Activated CD8-positive, alpha-beta T cell treated with anti-CD3 and anti-CD28 coated beads for 36 hours (primary cell): ENCODE measurements at regions not wholly inside any gene's neighbourhood (a gene's known extent, or its start where the extent isn't known, plus 50 kb on each side); places are given as distances from the start of the nearest gene placed in this dataset.
"Not testable (repeated sequence)": the region's sequence is repeated elsewhere in the genome, so short reads cannot be mapped to it uniquely, and the experiment has no call there.

ENCODE experiments used
- ATAC-seq: fragments of 200-7000 bp; cut with Tn5 transposase; one replicate; pipeline ENCODE4 v1.10.0; 2021; ENCODE audit warnings: mild to moderate bottlenecking, moderate library complexity
- CTCF ChIA-PET: fragments of 350-600 bp; sonication (Branson Sonifier 250); formaldehyde crosslinking; loops from one replicate; lab custom pipeline; 2021; ENCODE audit warnings: antibody characterized with exemption; lab: Charles Lee
- POLR2A ChIA-PET: fragments of 350-600 bp; sonication (Branson Sonifier 250); formaldehyde crosslinking; loops from one replicate; lab custom pipeline; 2021; ENCODE audit warnings: antibody characterized with exemption; lab: Charles Lee
- DNase-seq: peaks from one replicate; pipeline ENCODE4 v3.0.0-alpha.2; 2020
- H3K27ac Mint-ChIP-seq: one replicate; pipeline ENCODE4 v1.8.0; 2021; ENCODE audit warnings: mild to moderate bottlenecking, mixed read lengths
- H3K27me3 Mint-ChIP-seq: one replicate; pipeline ENCODE4 v1.8.0; 2021; ENCODE audit warnings: mixed read lengths
- H3K36me3 Mint-ChIP-seq: one replicate; pipeline ENCODE4 v1.8.0; 2021; ENCODE audit warnings: low read depth, mixed read lengths
- H3K4me1 Mint-ChIP-seq: one replicate; pipeline ENCODE4 v1.8.0; 2021; ENCODE audit warnings: low read depth, mixed read lengths
- H3K4me3 Mint-ChIP-seq: one replicate; pipeline ENCODE4 v1.8.0; 2021; ENCODE audit warnings: mild to moderate bottlenecking, moderate library complexity, mixed read lengths
- H3K9me3 Mint-ChIP-seq: one replicate; pipeline ENCODE4 v1.8.0; 2021; ENCODE audit warnings: mixed read lengths
- CTCF ChIP-seq: fragments of 200-600 bp; IDR thresholded peaks from one replicate; pipeline ENCODE4 v1.8.0; 2022; ENCODE audit warnings: antibody characterized with exemption, mild to moderate bottlenecking
- intact Hi-C: fragments of 100-400 bp; cut with micrococcal nuclease; formaldehyde crosslinking; loops from one replicate; pipeline ENCODE4 v1.10.0; 2022

- H3K27ac Mint-ChIP-seq, H3K4me3 Mint-ChIP-seq, ATAC-seq, POLR2A ChIA-PET, intact Hi-C loops, DNase-seq, H3K27me3 Mint-ChIP-seq, CTCF ChIA-PET, H3K9me3 Mint-ChIP-seq, H3K36me3 Mint-ChIP-seq: not testable (repeated sequence)
- H3K4me1 Mint-ChIP-seq = peaks cover 11% of the 10 kb centered on the region
These were observed 93.5 kb upstream of the NUTM2F start for GRCh38 chr9:94421951-94422350.

- CTCF ChIA-PET, POLR2A ChIA-PET, H3K27ac Mint-ChIP-seq, H3K4me1 Mint-ChIP-seq, H3K4me3 Mint-ChIP-seq, ATAC-seq, H3K9me3 Mint-ChIP-seq, H3K36me3 Mint-ChIP-seq, DNase-seq, intact Hi-C loops, H3K27me3 Mint-ChIP-seq: not testable (repeated sequence)
These were observed 96.9 kb upstream of the NUTM2F start for GRCh38 chr9:94425312-94425711.

GRCh38 chr9:94437128-94437527, 108.7 kb upstream of the NUTM2F start:
- H3K27ac Mint-ChIP-seq, H3K4me3 Mint-ChIP-seq, CTCF ChIA-PET: not testable (repeated sequence)

GRCh38 chr9:94438336-94438735, 109.9 kb upstream of the NUTM2F start:
- intact Hi-C loops, H3K27ac Mint-ChIP-seq, ATAC-seq, CTCF ChIA-PET, POLR2A ChIA-PET, DNase-seq, H3K27me3 Mint-ChIP-seq, H3K4me3 Mint-ChIP-seq, H3K4me1 Mint-ChIP-seq, H3K9me3 Mint-ChIP-seq: not testable (repeated sequence)
- peaks cover 19% of the 10 kb centered on the region for H3K36me3 Mint-ChIP-seq

More at GRCh38 chr9:94437128-94437527, 108.7 kb upstream of the NUTM2F start:
- POLR2A ChIA-PET, H3K9me3 Mint-ChIP-seq, ATAC-seq, intact Hi-C loops, DNase-seq, H3K27me3 Mint-ChIP-seq, H3K4me1 Mint-ChIP-seq: not testable (repeated sequence)
- H3K36me3 Mint-ChIP-seq = peaks cover 14% of the 10 kb centered on the region

GRCh38 chr9:94441146-94441545, 112.7 kb upstream of the NUTM2F start:
- ATAC-seq, DNase-seq, H3K4me1 Mint-ChIP-seq, H3K27ac Mint-ChIP-seq, intact Hi-C loops, H3K4me3 Mint-ChIP-seq, H3K27me3 Mint-ChIP-seq, CTCF ChIA-PET, POLR2A ChIA-PET, H3K9me3 Mint-ChIP-seq: not testable (repeated sequence)
- peaks cover 19% of the 10 kb centered on the region for H3K36me3 Mint-ChIP-seq

GRCh38 chr9:94441796-94442195, 113.1 kb upstream of the PCAT7 start:
- H3K9me3 Mint-ChIP-seq = no peaks in the 10 kb centered on the region
- DNase-seq = no peak
- peaks cover 26% of the 10 kb centered on the region for H3K36me3 Mint-ChIP-seq
- CTCF ChIA-PET = no interaction called here
- intact Hi-C loops = no loop called here
- H3K4me3 Mint-ChIP-seq = no peak overlapping the region
- H3K27ac Mint-ChIP-seq = no peak overlapping the region
- ATAC-seq = no peak
- no peaks in the 10 kb centered on the region for H3K4me1 Mint-ChIP-seq
- POLR2A ChIA-PET = no interaction called here
- no peaks in the 10 kb centered on the region for H3K27me3 Mint-ChIP-seq
- no peak for TF ChIP-seq CTCF

- peaks cover 32% of the 10 kb centered on the region for H3K36me3 Mint-ChIP-seq
- ChIA-PET CTCF (interaction anchor here (0.9 kb wide), 1 partner anchor 12 kb away, joined by 3 read pairs; no protein-coding TSS in a partner anchor), POLR2A (no interaction called here)
- no peak overlapping the region for H3K4me3 Mint-ChIP-seq
- no peaks in the 10 kb centered on the region for H3K9me3 Mint-ChIP-seq
- no peak overlapping the region for H3K27ac Mint-ChIP-seq
- no peak for ATAC-seq
- DNase-seq = no peak
- TF ChIP-seq CTCF = no peak
- no peaks in the 10 kb centered on the region for H3K4me1 Mint-ChIP-seq
- intact Hi-C loops = no loop called here
- no peaks in the 10 kb centered on the region for H3K27me3 Mint-ChIP-seq
These were observed 111.7 kb upstream of the PCAT7 start for GRCh38 chr9:94443032-94443722.
